GM03348 (cell line): ENCODE measurements at regions not wholly inside any gene's neighbourhood (a gene's known extent, or its start where the extent isn't known, plus 50 kb on each side); places are given as distances from the start of the nearest gene placed in this dataset.
"Not testable (repeated sequence)": the region's sequence is repeated elsewhere in the genome, so short reads cannot be mapped to it uniquely, and the experiment has no call there.

Experiments used
- DNase-seq: peaks from one replicate; pipeline ENCODE4 v3.0.0; 2012; ENCODE audit warnings: low spot score

GRCh38 chr18:42328931-42329330 lies 373.9 kb downstream of the PIK3C3 start:
- no peak for DNase-seq

GRCh38 chr18:42330296-42330695 lies 375.3 kb downstream of the PIK3C3 start:
- DNase-seq = no peak

GRCh38 chr18:42333558-42333957 lies 378.5 kb downstream of the PIK3C3 start:
- DNase-seq = no peak

GRCh38 chr18:42334931-42335330 lies 379.9 kb downstream of the PIK3C3 start:
- DNase-seq = no peak

GRCh38 chr18:42336139-42336538 lies 381.1 kb downstream of the PIK3C3 start:
- DNase-seq = no peak

- not testable (repeated sequence) for DNase-seq
These were observed 382.3 kb downstream of the PIK3C3 start for GRCh38 chr18:42337337-42337736.

- no peak for DNase-seq
These were observed 383.6 kb downstream of the PIK3C3 start for GRCh38 chr18:42338683-42339082.

- no peak for DNase-seq
These were observed 384.3 kb downstream of the PIK3C3 start for GRCh38 chr18:42339372-42339771.

GRCh38 chr18:42340423-42341009 lies 385.5 kb downstream of the PIK3C3 start:
- DNase-seq = no peak

- DNase-seq = no peak
These were observed 386.4 kb downstream of the PIK3C3 start for GRCh38 chr18:42341423-42341822.

GRCh38 chr18:42348722-42349121 lies 393.7 kb downstream of the PIK3C3 start:
- no peak for DNase-seq

- DNase-seq = no peak
These were observed 396.4 kb downstream of the PIK3C3 start for GRCh38 chr18:42351455-42351854.

- no peak for DNase-seq
These were observed 405.7 kb downstream of the PIK3C3 start for GRCh38 chr18:42360716-42361115.

GRCh38 chr18:42363446-42364441 lies 408.7 kb downstream of the PIK3C3 start:
- DNase-seq = no peak

GRCh38 chr18:42364766-42365165 lies 409.7 kb downstream of the PIK3C3 start:
- no peak for DNase-seq

GRCh38 chr18:42365591-42365990 lies 410.6 kb downstream of the PIK3C3 start:
- no peak for DNase-seq

GRCh38 chr18:42373584-42373983 lies 418.6 kb downstream of the PIK3C3 start:
- DNase-seq = no peak

GRCh38 chr18:42374961-42375360 lies 419.9 kb downstream of the PIK3C3 start:
- no peak for DNase-seq

GRCh38 chr18:42378854-42379253 lies 423.8 kb downstream of the PIK3C3 start:
- not testable (repeated sequence) for DNase-seq

GRCh38 chr18:42381236-42381635 lies 426.2 kb downstream of the PIK3C3 start:
- DNase-seq = not testable (repeated sequence)

- no peak for DNase-seq
These were observed 437.4 kb downstream of the PIK3C3 start for GRCh38 chr18:42392416-42392815.

- DNase-seq = no peak
These were observed 437.9 kb downstream of the PIK3C3 start for GRCh38 chr18:42392926-42393325.

GRCh38 chr18:42394238-42394637 lies 439.2 kb downstream of the PIK3C3 start:
- no peak for DNase-seq
